ENCODE measurements at regions not wholly inside any gene's neighbourhood (a gene's known extent, or its start where the extent isn't known, plus 50 kb on each side); places are given as distances from the start of the nearest gene placed in this dataset.

- no peaks in the 10 kb centered on the region for H3K27me3 Mint-ChIP-seq (ENCODE audit: unreplicated experiment)
- CTCF ChIA-PET, result no interaction called here
- H3K4me1 Mint-ChIP-seq (ENCODE audit: low read depth, unreplicated experiment), result peaks cover 17% of the 10 kb centered on the region
- TF ChIP-seq, protein P1, sequence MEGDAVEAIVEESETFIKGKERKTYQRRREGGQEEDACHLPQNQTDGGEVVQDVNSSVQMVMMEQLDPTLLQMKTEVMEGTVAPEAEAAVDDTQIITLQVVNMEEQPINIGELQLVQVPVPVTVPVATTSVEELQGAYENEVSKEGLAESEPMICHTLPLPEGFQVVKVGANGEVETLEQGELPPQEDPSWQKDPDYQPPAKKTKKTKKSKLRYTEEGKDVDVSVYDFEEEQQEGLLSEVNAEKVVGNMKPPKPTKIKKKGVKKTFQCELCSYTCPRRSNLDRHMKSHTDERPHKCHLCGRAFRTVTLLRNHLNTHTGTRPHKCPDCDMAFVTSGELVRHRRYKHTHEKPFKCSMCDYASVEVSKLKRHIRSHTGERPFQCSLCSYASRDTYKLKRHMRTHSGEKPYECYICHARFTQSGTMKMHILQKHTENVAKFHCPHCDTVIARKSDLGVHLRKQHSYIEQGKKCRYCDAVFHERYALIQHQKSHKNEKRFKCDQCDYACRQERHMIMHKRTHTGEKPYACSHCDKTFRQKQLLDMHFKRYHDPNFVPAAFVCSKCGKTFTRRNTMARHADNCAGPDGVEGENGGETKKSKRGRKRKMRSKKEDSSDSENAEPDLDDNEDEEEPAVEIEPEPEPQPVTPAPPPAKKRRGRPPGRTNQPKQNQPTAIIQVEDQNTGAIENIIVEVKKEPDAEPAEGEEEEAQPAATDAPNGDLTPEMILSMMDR (IDR thresholded peaks at IDR 0.05; ENCODE audit: unreplicated experiment), result no peak
- BruUV-seq (replicated peaks), result no TSS peak
- H3K27ac Mint-ChIP-seq (ENCODE audit: unreplicated experiment), result no peak overlapping the region
- H3K36me3 Mint-ChIP-seq (ENCODE audit: insufficient read depth, unreplicated experiment), result no peaks in the 10 kb centered on the region
- no peaks in the 10 kb centered on the region for H3K9me3 Mint-ChIP-seq (ENCODE audit: low read depth, unreplicated experiment)
- DNase-seq, result no peak
- intact Hi-C loops (cut with micrococcal nuclease; ENCODE audit: unreplicated experiment), result no loop called here
- H3K4me3 Mint-ChIP-seq (ENCODE audit: low read depth, unreplicated experiment), result no peak overlapping the region
Measured at GRCh38 chr5:71973563-71973962, 133.7 kb upstream of the MAP1B start.

- Mint-ChIP-seq H3K27ac (ENCODE audit: unreplicated experiment) (no peak overlapping the region), H3K9me3 (ENCODE audit: low read depth, unreplicated experiment) (no peaks in the 10 kb centered on the region), H3K36me3 (ENCODE audit: insufficient read depth, unreplicated experiment) (no peaks in the 10 kb centered on the region), H3K4me1 (ENCODE audit: low read depth, unreplicated experiment) (peaks cover 17% of the 10 kb centered on the region), H3K27me3 (ENCODE audit: unreplicated experiment) (no peaks in the 10 kb centered on the region), H3K4me3 (ENCODE audit: low read depth, unreplicated experiment) (no peak overlapping the region)
- TF ChIP-seq, protein P1 (IDR thresholded peaks at IDR 0.05; ENCODE audit: unreplicated experiment), result no peak
- CTCF ChIA-PET, result interaction anchor here (0.5 kb wide), 1 partner anchor 346 kb away, joined by 4 read pairs; the partner anchor contains the start of genes MRPS27 and PTCD2
- DNase-seq, result no peak
- intact Hi-C loops (cut with micrococcal nuclease; ENCODE audit: unreplicated experiment), result no loop called here
- BruUV-seq (replicated peaks), result no TSS peak
Measured at GRCh38 chr5:71974165-71974564, 133.1 kb upstream of the MAP1B start.

- Mint-ChIP-seq H3K4me1 (ENCODE audit: low read depth, unreplicated experiment) (peaks cover 17% of the 10 kb centered on the region), H3K4me3 (ENCODE audit: low read depth, unreplicated experiment) (no peak overlapping the region), H3K27me3 (ENCODE audit: unreplicated experiment) (no peaks in the 10 kb centered on the region), H3K36me3 (ENCODE audit: insufficient read depth, unreplicated experiment) (no peaks in the 10 kb centered on the region), H3K9me3 (ENCODE audit: low read depth, unreplicated experiment) (no peaks in the 10 kb centered on the region), H3K27ac (ENCODE audit: unreplicated experiment) (no peak overlapping the region)
- CTCF ChIA-PET, result interaction anchor here (0.5 kb wide), 1 partner anchor 345 kb away, joined by 4 read pairs; the partner anchor contains the start of genes MRPS27 and PTCD2
- intact Hi-C loops (cut with micrococcal nuclease; ENCODE audit: unreplicated experiment), result no loop called here
- TF ChIP-seq, protein P1 (IDR thresholded peaks at IDR 0.05; ENCODE audit: unreplicated experiment), result no peak
- BruUV-seq (replicated peaks), result no TSS peak
- DNase-seq, result no peak
Measured at GRCh38 chr5:71974622-71975021, 132.7 kb upstream of the MAP1B start.

DNA sequence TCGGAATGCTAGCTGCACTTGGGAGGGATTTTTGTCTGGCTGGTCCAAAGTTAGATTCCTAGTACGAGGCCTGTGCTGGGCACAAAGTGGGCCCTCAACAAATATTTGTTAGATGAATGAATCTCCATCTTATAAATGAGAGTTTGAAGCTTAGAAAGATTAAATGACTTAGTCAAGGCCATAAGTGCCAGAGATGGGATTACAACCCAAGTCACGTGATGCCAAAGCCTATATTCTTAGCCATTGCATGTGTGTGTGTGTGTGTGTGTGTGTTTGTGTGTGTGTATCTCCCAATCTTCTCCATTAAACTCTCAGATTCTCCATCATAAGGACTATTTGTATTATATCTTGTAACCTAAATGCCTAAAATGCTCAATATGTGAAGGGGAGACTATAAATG lies 130.8 kb upstream of the MAP1B start:
- intact Hi-C loops (cut with micrococcal nuclease; ENCODE audit: unreplicated experiment), result no loop called here
- Mint-ChIP-seq H3K9me3 (ENCODE audit: low read depth, unreplicated experiment) (no peaks in the 10 kb centered on the region), H3K4me1 (ENCODE audit: low read depth, unreplicated experiment) (peaks cover 17% of the 10 kb centered on the region), H3K36me3 (ENCODE audit: insufficient read depth, unreplicated experiment) (no peaks in the 10 kb centered on the region), H3K27me3 (ENCODE audit: unreplicated experiment) (no peaks in the 10 kb centered on the region), H3K4me3 (ENCODE audit: low read depth, unreplicated experiment) (no peak overlapping the region), H3K27ac (ENCODE audit: unreplicated experiment) (no peak overlapping the region)
- CTCF ChIA-PET, result no interaction called here
- BruUV-seq (replicated peaks), result no TSS peak
- DNase-seq, result no peak
- TF ChIP-seq, protein P1 (IDR thresholded peaks at IDR 0.05; ENCODE audit: unreplicated experiment), result no peak
